HepG2 (cell line): ENCODE measurements at regions not wholly inside any gene's neighbourhood (a gene's known extent, or its start where the extent isn't known, plus 50 kb on each side); places are given as distances from the start of the nearest gene placed in this dataset.
"Not testable (repeated sequence)": the region's sequence is repeated elsewhere in the genome, so short reads cannot be mapped to it uniquely, and the experiment has no call there.

Experiments
- ATAC-seq: fragments of 200-7000 bp; cut with Tn5 transposase; 3 replicates; pipeline ENCODE4 v1.9.1; 2020; ENCODE audit warnings: mild to moderate bottlenecking, moderate library complexity
- BruUV-seq: library from RNA; stranded (reverse); fragments of 400-500 nt; replicated peaks from 2 replicates; lab custom pipeline; 2021; lab: Mats Ljungman, UMichigan
- CTCF ChIA-PET: fragments of 300-600 bp; formaldehyde crosslinking; extraction: SDS; loops from one replicate; lab custom pipeline; 2021; ENCODE audit warnings: low total read pairs, inconsistent platforms, low intra/inter-chr PET ratio; lab: Yijun Ruan, JAX
- POLR2A ChIA-PET: fragments of 350-600 bp; sonication (Branson Sonifier 250); formaldehyde crosslinking; loops from one replicate; lab custom pipeline; 2020; ENCODE audit warnings: antibody characterized with exemption, inconsistent platforms; lab: Yijun Ruan, JAX
- DNase-seq: peaks from one replicate; pipeline ENCODE4 v3.0.0-alpha.2; 2015; ENCODE audit warnings: low spot score
- FAIRE-seq: peaks from 3 replicates; lab custom pipeline; 2011; peaks lifted over from hg19 to GRCh38; lab: Jason Lieb, UNC
- H2AFZ ChIP-seq: one replicate; pipeline ENCODE4 v1.6.1; 2011; ENCODE audit warnings: low read length, inconsistent platforms
- H3K27ac ChIP-seq: fragments of 300-600 bp; 3 replicates; pipeline ENCODE4 v1.8.0; 2011; ENCODE audit warnings: mixed run types, mild to moderate bottlenecking, mixed read lengths, low read length, inconsistent platforms; ENCODE audit not compliant: insufficient read depth; ENCODE audit errors: extremely low read length
- H3K27me3 ChIP-seq, 2 experiments: fragments of 200-600 bp in 1 of 2; 2 replicates in 1 of 2; 3 replicates in 1 of 2; pipeline versions ENCODE4 v1.6.0 to v1.8.0; 2011; ENCODE audit warnings: low read length in 2 of 2, mild to moderate bottlenecking in 2 of 2, moderate library complexity in 2 of 2, inconsistent platforms in 1 of 2; ENCODE audit not compliant: insufficient read depth in 2 of 2, control insufficient read depth in 1 of 2
- H3K36me3 ChIP-seq, 2 experiments: fragments of 200-600 bp in 1 of 2; replicated peaks in 1 of 2; 2 replicates in 1 of 2; 3 replicates in 1 of 2; pipeline versions ENCODE4 v1.5.1 to v1.8.0; 2011; ENCODE audit warnings: low read length in 2 of 2, inconsistent platforms in 1 of 2; ENCODE audit not compliant: insufficient read depth in 2 of 2, control insufficient read depth in 1 of 2
- H3K4me1 ChIP-seq: 2 replicates; pipeline ENCODE4 v1.5.1; 2012; ENCODE audit warnings: low read length, inconsistent platforms; ENCODE audit not compliant: insufficient read depth
- H3K4me2 ChIP-seq: 2 replicates; pipeline ENCODE4 v1.6.0; 2011; ENCODE audit warnings: low read depth, low read length, inconsistent platforms
- H3K4me3 ChIP-seq, 3 experiments: fragments of 200-600 bp in 1 of 3; sonication (generic), shearing (Covaris generic) in 1 of 3; replicated peaks in 1 of 3; 2 replicates each; pipeline ENCODE4 v1.5.1; 2011 to 2016; ENCODE audit warnings: low read length in 3 of 3, inconsistent platforms in 2 of 3, low read depth in 2 of 3, mild to moderate bottlenecking in 2 of 3, control low read depth in 1 of 3, mixed read lengths in 1 of 3; ENCODE audit not compliant: insufficient read depth in 1 of 3
- H3K79me2 ChIP-seq: one replicate; pipeline ENCODE4 v1.6.1; 2011; ENCODE audit warnings: low read length, inconsistent platforms; ENCODE audit not compliant: insufficient read depth
- H3K9ac ChIP-seq: 2 replicates; pipeline ENCODE4 v1.6.0; 2011; ENCODE audit warnings: mild to moderate bottlenecking, low read depth, low read length, inconsistent platforms; ENCODE audit not compliant: insufficient read depth
- H3K9me3 ChIP-seq: 2 replicates; pipeline ENCODE4 v1.5.1; 2012; ENCODE audit warnings: mild to moderate bottlenecking, low read length
- H4K20me1 ChIP-seq: 2 replicates; pipeline ENCODE4 v1.6.0; 2011; ENCODE audit warnings: inconsistent platforms, mild to moderate bottlenecking, low read length, moderate library complexity; ENCODE audit not compliant: insufficient read depth
- WGBS: methylation state at CpG from one replicate; pipeline ENCODE4 v1.1.6; 2017; ENCODE audit warnings: low lambda C conversion rate; 5-methylcytosine and 5-hydroxymethylcytosine counted together
- in situ Hi-C: cut with HindIII; loops from 2 replicates; pipeline ENCODE4 v1.10.0; 2017; ENCODE audit warnings: low pct_unique_long_range_greater_than_20kb; ENCODE audit not compliant: extremely low pct_ligation_motif_present
- intact Hi-C: fragments of 100-400 bp; cut with micrococcal nuclease; formaldehyde crosslinking; loops from one replicate; pipeline ENCODE4 v1.10.0; 2022; ENCODE audit not compliant: unreplicated experiment
- small RNA-seq, 3 experiments: library from RNA; depleted of rRNA; stranded (forward); fragments of <200 nt; gene quantifications; one replicate each; pipeline ENCODE3, GENCODE V24; 2012; ENCODE audit warnings: low read depth in 2 of 3, low replicate concordance in 1 of 3; ENCODE audit not compliant: insufficient read length in 3 of 3, insufficient read depth in 2 of 3

GRCh38 chr4:131810565-131810964, 1338.5 kb upstream of the PCDH10 start:
- intact Hi-C loops, H3K79me2 ChIP-seq, H3K36me3 ChIP-seq, H3K9ac ChIP-seq, DNase-seq, POLR2A ChIA-PET, H3K4me2 ChIP-seq, H3K4me3 ChIP-seq, H3K9me3 ChIP-seq, CTCF ChIA-PET, H3K27ac ChIP-seq, H4K20me1 ChIP-seq, in situ Hi-C loops, H3K4me1 ChIP-seq, FAIRE-seq, H2AFZ ChIP-seq, H3K27me3 ChIP-seq, ATAC-seq, BruUV-seq: not testable (repeated sequence)
- 11% methylated on average over 3 of the region's 3 CpGs for WGBS

Small RNAs in the stretch of these regions (small RNA-seq; reads per million reads assigned to genes)
- gene AC105424.1 (0 reads per million in 3 experiments), gene RF00156 (0 reads per million in 3 experiments), gene RN7SL205P (0 reads per million in 3 experiments), gene RNU6-224P (0 reads per million in 3 experiments)
